CD14-positive monocyte (primary cell): ENCODE measurements at regions not wholly inside any gene's neighbourhood (a gene's known extent, or its start where the extent isn't known, plus 50 kb on each side); places are given as distances from the start of the nearest gene placed in this dataset.

ENCODE experiments used
- DNase-seq, 3 donors: peaks; one replicate each; pipeline ENCODE4 v3.0.0-alpha.2; 2011 to 2022
- H2AFZ ChIP-seq: 2 replicates; pipeline ENCODE4 v1.6.0; 2012; ENCODE audit warnings: mild to moderate bottlenecking, low read depth, low read length, inconsistent platforms; ENCODE audit not compliant: insufficient read depth, poor library complexity, severe bottlenecking
- H3K27ac ChIP-seq, 2 donors: 1 replicate in 1 of 2; 2 replicates in 1 of 2; pipeline ENCODE4 v1.5.1; 2012 to 2013; ENCODE audit warnings: low read length in 2 of 2, control low read depth in 1 of 2, inconsistent platforms in 1 of 2, low read depth in 1 of 2, mild to moderate bottlenecking in 1 of 2
- H3K27me3 ChIP-seq, 2 donors: one replicate each; pipeline versions ENCODE4 v1.6.0 to v1.6.1; 2011 to 2013; ENCODE audit warnings: low read length in 2 of 2; ENCODE audit not compliant: control insufficient read depth in 2 of 2, insufficient read depth in 2 of 2
- H3K36me3 ChIP-seq, 2 donors: replicated peaks in 1 of 2; 1 replicate in 1 of 2; 2 replicates in 1 of 2; pipeline versions ENCODE4 v1.5.1 to v1.6.1; 2012 to 2013; ENCODE audit warnings: low read length in 2 of 2, control low read depth in 1 of 2, inconsistent platforms in 1 of 2, mild to moderate bottlenecking in 1 of 2; ENCODE audit not compliant: insufficient read depth in 2 of 2, control insufficient read depth in 1 of 2
- H3K4me1 ChIP-seq, 2 donors: 1 replicate in 1 of 2; 2 replicates in 1 of 2; pipeline versions ENCODE4 v1.5.1 to v1.6.1; 2012 to 2013; ENCODE audit warnings: low read length in 2 of 2, control low read depth in 1 of 2, inconsistent platforms in 1 of 2, mild to moderate bottlenecking in 1 of 2, moderate library complexity in 1 of 2; ENCODE audit not compliant: insufficient read depth in 2 of 2, control insufficient read depth in 1 of 2
- H3K4me2 ChIP-seq: replicated peaks from 2 replicates; pipeline ENCODE3; 2012; ENCODE audit warnings: low read length, moderate library complexity, mild to moderate bottlenecking; ENCODE audit not compliant: poor library complexity, severe bottlenecking; ENCODE audit errors: extremely low read depth
- H3K4me3 ChIP-seq, 3 experiments: fragments of 200-600 bp in 1 of 3; sonication (generic) in 1 of 3; replicated peaks in 1 of 3; 1 replicate in 2 of 3; 2 replicates in 1 of 3; pipeline ENCODE4 v1.5.1; 2011 to 2013; ENCODE audit warnings: low read length in 3 of 3, mild to moderate bottlenecking in 3 of 3, control low read depth in 2 of 3, low read depth in 2 of 3, inconsistent platforms in 1 of 3, moderate library complexity in 1 of 3
- H3K79me2 ChIP-seq: 2 replicates; pipeline ENCODE4 v1.6.0; 2012; ENCODE audit warnings: mild to moderate bottlenecking, control low read depth, inconsistent platforms, low read length, moderate library complexity; ENCODE audit not compliant: insufficient read depth
- H3K9ac ChIP-seq: 2 replicates; pipeline ENCODE4 v1.6.0; 2017; ENCODE audit warnings: low read length, mild to moderate bottlenecking; ENCODE audit not compliant: insufficient read depth, poor library complexity, severe bottlenecking
- H3K9me3 ChIP-seq, 2 donors: replicated peaks in 1 of 2; 1 replicate in 1 of 2; 2 replicates in 1 of 2; pipeline versions ENCODE4 v1.5.1 to v1.6.1; 2012 to 2013; ENCODE audit warnings: low read length in 2 of 2, control low read depth in 1 of 2; ENCODE audit not compliant: control insufficient read depth in 1 of 2, insufficient read depth in 1 of 2
- H4K20me1 ChIP-seq: 2 replicates; pipeline ENCODE4 v1.6.0; 2012; ENCODE audit warnings: mild to moderate bottlenecking, low read length, control low read depth, moderate library complexity; ENCODE audit not compliant: insufficient read depth
- H3K27ac Mint-ChIP-seq, 7 donors: one replicate each; pipeline ENCODE4 v1.8.0; 2020; ENCODE audit warnings: mild to moderate bottlenecking in 7 of 7, mixed read lengths in 7 of 7, moderate library complexity in 6 of 7, inconsistent platforms in 2 of 7
- H3K27me3 Mint-ChIP-seq, 3 donors: one replicate each; pipeline ENCODE4 v1.8.0; 2021 to 2022; ENCODE audit warnings: low read depth in 3 of 3, mild to moderate bottlenecking in 3 of 3, mixed read lengths in 3 of 3, moderate library complexity in 3 of 3, inconsistent platforms in 1 of 3
- H3K36me3 Mint-ChIP-seq, 2 donors: one replicate each; pipeline ENCODE4 v1.8.0; 2020; ENCODE audit warnings: mixed read lengths in 2 of 2, inconsistent platforms in 1 of 2, mild to moderate bottlenecking in 1 of 2
- H3K4me1 Mint-ChIP-seq: one replicate; pipeline ENCODE4 v1.8.0; 2020; ENCODE audit warnings: mild to moderate bottlenecking, mixed read lengths
- H3K4me3 Mint-ChIP-seq, 2 donors: one replicate each; pipeline ENCODE4 v1.8.0; 2020; ENCODE audit warnings: mild to moderate bottlenecking in 2 of 2, mixed read lengths in 2 of 2, moderate library complexity in 1 of 2
- H3K9me3 Mint-ChIP-seq, 7 donors: one replicate each; pipeline ENCODE4 v1.8.0; 2020 to 2022; ENCODE audit warnings: mixed read lengths in 7 of 7, mild to moderate bottlenecking in 6 of 7, moderate library complexity in 6 of 7, inconsistent platforms in 2 of 7
- CTCF ChIP-seq: fragments of 200-600 bp; IDR thresholded peaks from one replicate; pipeline ENCODE4 v1.8.0; 2022; ENCODE audit warnings: antibody characterized with exemption, mild to moderate bottlenecking
- WGBS: methylation state at CpG from one replicate; pipeline ENCODE4 v1.1.5; 2013; ENCODE audit warnings: missing lambda C conversion rate; ENCODE audit not compliant: insufficient coverage; 5-methylcytosine and 5-hydroxymethylcytosine counted together
- intact Hi-C, 2 donors: fragments of 100-400 bp; cut with micrococcal nuclease; formaldehyde crosslinking; loops; one replicate each; pipeline versions ENCODE4 v1.15.0 to v1.15.1; 2023

GRCh38 chr11:135046986-135047385, 634.9 kb upstream of the B3GAT1 start:
- Histone ChIP-seq H3K4me3 (no peak overlapping the region), H3K4me1 (no peaks in the 10 kb centered on the region), H3K27me3 (no peaks in the 10 kb centered on the region), H3K79me2 (no peaks in the 10 kb centered on the region), H4K20me1 (no peaks in the 10 kb centered on the region), H3K9ac (no peak overlapping the region), H3K36me3 (no peaks in the 10 kb centered on the region), H2AFZ (no peak overlapping the region), H3K4me2 (no peak overlapping the region), H3K27ac (no peak overlapping the region), H3K9me3 (peaks cover 0 to 6% of the 10 kb centered on the region in 2 donors)
- WGBS: 92% methylated on average over 6 of the region's 13 CpGs
- no peaks in the 10 kb centered on the region for H3K36me3 Mint-ChIP-seq
- TF ChIP-seq CTCF: no peak
- no peaks in the 10 kb centered on the region for H3K4me1 Mint-ChIP-seq
- DNase-seq: no peak
- intact Hi-C loops: no loop called here
- no peaks in the 10 kb centered on the region for H3K27me3 Mint-ChIP-seq
- peaks cover 0 to 12% (median 0%) of the 10 kb centered on the region in 7 donors for H3K9me3 Mint-ChIP-seq
- no peak overlapping the region for H3K27ac Mint-ChIP-seq
- H3K4me3 Mint-ChIP-seq: no peak overlapping the region

- Histone ChIP-seq H3K4me2 (no peak overlapping the region), H3K27ac (no peak overlapping the region), H3K79me2 (no peaks in the 10 kb centered on the region), H3K27me3 (no peaks in the 10 kb centered on the region), H3K9ac (no peak overlapping the region), H3K36me3 (no peaks in the 10 kb centered on the region), H2AFZ (no peak overlapping the region), H3K9me3 (peaks cover 0 to 6% of the 10 kb centered on the region in 2 donors), H3K4me1 (no peaks in the 10 kb centered on the region), H3K4me3 (no peak overlapping the region), H4K20me1 (no peaks in the 10 kb centered on the region)
- H3K36me3 Mint-ChIP-seq: no peaks in the 10 kb centered on the region
- intact Hi-C loops: no loop called here
- no peaks in the 10 kb centered on the region for H3K4me1 Mint-ChIP-seq
- TF ChIP-seq CTCF: no peak
- H3K9me3 Mint-ChIP-seq: peaks cover 0 to 15% (median 0%) of the 10 kb centered on the region in 7 donors
- DNase-seq: no peak
- no peaks in the 10 kb centered on the region for H3K27me3 Mint-ChIP-seq
- no CpG with 5 or more reads among the region's 8 CpGs for WGBS
- no peak overlapping the region for H3K4me3 Mint-ChIP-seq
- no peak overlapping the region for H3K27ac Mint-ChIP-seq
These were observed 634.5 kb upstream of the B3GAT1 start for GRCh38 chr11:135046556-135046955.
